Right atrium auricular region (tissue), 2 donors: ENCODE measurements at regions not wholly inside any gene's neighbourhood (a gene's known extent, or its start where the extent isn't known, plus 50 kb on each side); places are given as distances from the start of the nearest gene placed in this dataset.

Experiments
- DNase-seq: peaks from one replicate; pipeline ENCODE4 v3.0.0-alpha.2; 2019; ENCODE audit warnings: low spot score
- H3K27ac ChIP-seq, 2 donors: fragments of 200-600 bp; sonication (generic); 1 replicate in 1 of 2; 2 replicates in 1 of 2; pipeline ENCODE4 v1.5.1; 2016 to 2019
- H3K27me3 ChIP-seq, 2 donors: fragments of 200-600 bp; sonication (generic); one replicate each; pipeline versions ENCODE4 v1.5.1 to v1.6.0; 2017 to 2019
- H3K36me3 ChIP-seq: fragments of 200-600 bp; sonication (generic); one replicate; pipeline ENCODE4 v1.5.1; 2016
- H3K4me1 ChIP-seq, 2 donors: fragments of 200-600 bp; sonication (generic); one replicate each; pipeline versions ENCODE4 v1.5.1 to v1.6.0; 2017 to 2019
- H3K4me3 ChIP-seq, 2 donors: fragments of 200-600 bp; sonication (generic); 1 replicate in 1 of 2; 2 replicates in 1 of 2; pipeline ENCODE4 v1.5.1; 2017 to 2019; ENCODE audit warnings: mild to moderate bottlenecking in 1 of 2, moderate library complexity in 1 of 2
- H3K9me3 ChIP-seq, 2 donors: fragments of 200-600 bp; sonication (generic); one replicate each; pipeline ENCODE4 v1.5.1; 2019
- CTCF ChIP-seq, 2 donors: fragments of 200-600 bp; sonication (generic); IDR thresholded peaks; one replicate each; pipeline ENCODE4 v1.5.1; 2019; ENCODE audit warnings: antibody characterized with exemption in 2 of 2

- Histone ChIP-seq H3K9me3 (no peaks in the 10 kb centered on the region), H3K27ac (no peak overlapping the region), H3K4me1 (no peaks in the 10 kb centered on the region), H3K36me3 (no peaks in the 10 kb centered on the region), H3K4me3 (no peak overlapping the region), H3K27me3 (no peaks in the 10 kb centered on the region)
- DNase-seq: no peak
- TF ChIP-seq CTCF (IDR thresholded peaks at IDR 0.05): no peak
Observed at GRCh38 chr1:118258975-118259374, 73.9 kb upstream of the SPAG17 start.

- DNase-seq: no peak
- Histone ChIP-seq H3K27me3 (no peaks in the 10 kb centered on the region), H3K9me3 (no peaks in the 10 kb centered on the region), H3K4me1 (no peaks in the 10 kb centered on the region), H3K36me3 (no peaks in the 10 kb centered on the region), H3K27ac (no peak overlapping the region), H3K4me3 (no peak overlapping the region)
- TF ChIP-seq CTCF (IDR thresholded peaks at IDR 0.05): no peak
Observed at GRCh38 chr1:118257946-118258345, 72.9 kb upstream of the SPAG17 start.

DNA sequence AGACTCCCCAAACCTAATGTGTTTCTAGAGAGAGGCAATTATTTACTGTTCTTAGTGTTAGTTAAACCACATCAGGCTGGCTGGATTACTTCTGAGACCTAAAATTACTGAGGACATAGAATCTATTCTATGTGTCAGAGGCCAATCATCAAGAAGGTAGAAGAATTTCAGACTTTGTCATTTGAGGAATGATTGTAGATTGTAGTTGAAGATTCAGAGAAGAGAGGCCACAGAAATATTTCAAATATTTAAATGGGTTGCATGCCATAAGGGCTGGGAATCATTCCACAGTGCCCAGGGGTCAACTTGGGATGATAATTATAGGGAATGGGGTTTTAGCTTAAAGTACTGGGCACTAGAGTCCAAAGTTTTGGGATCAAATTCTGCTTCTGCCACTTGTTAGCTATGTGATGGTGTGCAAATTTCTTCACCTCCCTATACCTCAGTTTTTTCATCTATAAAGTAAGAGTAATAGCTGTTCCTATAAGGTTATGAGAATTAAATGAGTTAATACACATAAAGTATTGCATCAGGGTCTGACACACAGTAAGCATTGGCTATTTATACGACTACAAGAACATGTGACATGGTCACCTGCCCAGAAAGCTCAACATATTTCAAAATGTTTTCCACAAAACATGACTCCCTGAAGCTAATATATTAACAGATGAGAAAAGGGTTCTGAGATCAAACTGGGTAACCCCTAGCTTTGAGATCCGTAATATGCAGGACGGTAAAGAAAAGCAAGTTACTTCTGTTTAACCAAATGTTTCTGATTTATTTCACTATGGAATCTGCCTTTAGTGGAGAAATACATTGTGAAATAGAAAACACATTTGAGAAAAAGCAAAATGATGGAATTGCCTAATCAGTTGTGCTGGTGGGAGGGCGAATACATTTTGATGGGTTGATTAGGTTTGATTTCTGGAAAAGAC is 69.7 kb upstream of the SPAG17 start:
- TF ChIP-seq CTCF (IDR thresholded peaks at IDR 0.05): no peak
- no peak for DNase-seq
- no peaks in the 10 kb centered on the region for H3K4me1 ChIP-seq
- H3K4me3 ChIP-seq: no peak overlapping the region
- no peaks in the 10 kb centered on the region for H3K27me3 ChIP-seq
- H3K36me3 ChIP-seq: no peaks in the 10 kb centered on the region
- H3K9me3 ChIP-seq: no peaks in the 10 kb centered on the region
- H3K27ac ChIP-seq: no peak overlapping the region

DNA sequence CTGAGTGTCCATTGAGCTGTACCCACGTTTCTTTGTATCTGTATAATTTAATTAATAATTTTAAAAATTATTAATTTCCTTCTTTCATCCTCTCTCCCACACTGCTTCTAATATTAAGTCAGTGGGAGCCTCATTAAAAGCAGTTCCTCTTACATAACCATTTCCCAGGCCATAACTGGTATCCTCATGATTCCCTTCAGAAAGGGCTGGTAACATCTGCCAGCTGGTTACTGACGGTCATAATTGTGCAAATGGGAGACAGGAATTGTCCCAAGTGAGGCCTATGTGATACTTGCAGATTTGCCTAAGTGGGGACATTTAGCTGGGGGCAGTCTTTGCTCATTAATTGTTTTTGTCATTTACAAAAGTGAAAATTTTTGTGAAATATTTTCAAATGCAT is 69.0 kb upstream of the SPAG17 start:
- Histone ChIP-seq H3K4me3 (no peak overlapping the region), H3K27ac (no peak overlapping the region), H3K36me3 (no peaks in the 10 kb centered on the region), H3K4me1 (no peaks in the 10 kb centered on the region), H3K9me3 (no peaks in the 10 kb centered on the region), H3K27me3 (no peaks in the 10 kb centered on the region)
- DNase-seq: no peak
- no peak for TF ChIP-seq CTCF (IDR thresholded peaks at IDR 0.05)

DNA sequence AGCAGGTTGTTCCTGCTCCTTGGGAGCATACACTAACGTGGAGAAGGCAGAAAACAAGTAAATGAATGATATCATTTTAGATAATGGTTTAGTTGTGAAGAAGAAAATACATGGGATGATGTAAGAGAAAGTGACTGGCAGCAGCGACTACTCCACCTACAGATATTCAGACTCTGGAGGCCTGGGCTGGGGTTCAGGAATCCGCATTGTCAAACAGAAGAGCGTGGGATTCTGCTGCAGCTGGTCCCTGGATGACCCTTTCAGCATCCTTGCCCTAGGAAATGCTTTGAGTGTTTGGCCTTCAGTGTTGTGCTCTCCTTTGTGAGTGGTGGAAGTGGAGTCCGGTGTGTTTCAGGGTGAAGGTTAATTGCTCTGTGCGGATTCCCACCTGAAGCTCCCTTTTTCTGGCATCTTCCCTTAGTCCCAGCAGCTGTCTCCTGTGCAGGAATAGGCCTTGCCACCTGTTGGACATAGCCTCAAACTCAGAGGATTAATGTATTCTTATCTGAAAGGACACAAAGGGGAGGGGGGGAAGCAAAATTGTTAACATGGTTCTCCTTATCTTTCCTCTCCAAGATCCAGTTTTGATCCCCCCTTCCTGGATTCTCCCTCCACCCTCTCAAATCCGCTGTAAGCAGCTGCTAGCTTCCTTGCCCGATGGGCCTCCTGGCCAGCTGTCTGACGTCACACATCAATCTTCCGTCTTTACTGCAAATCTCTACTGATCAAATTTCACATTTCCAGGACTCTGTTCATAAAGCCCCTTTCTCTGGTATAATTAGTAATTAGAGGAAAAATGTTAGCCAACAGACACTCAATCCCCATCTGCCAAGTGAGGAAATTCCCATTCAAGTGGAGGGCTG is 68.3 kb upstream of the SPAG17 start:
- H3K36me3 ChIP-seq: no peaks in the 10 kb centered on the region
- H3K9me3 ChIP-seq: no peaks in the 10 kb centered on the region
- H3K27me3 ChIP-seq: no peaks in the 10 kb centered on the region
- no peak overlapping the region for H3K4me3 ChIP-seq
- DNase-seq: no peak
- TF ChIP-seq CTCF (IDR thresholded peaks at IDR 0.05): no peak
- H3K4me1 ChIP-seq: no peaks in the 10 kb centered on the region
- H3K27ac ChIP-seq: no peak overlapping the region
